PC-9 (cell line): ENCODE measurements at regions not wholly inside any gene's neighbourhood (a gene's known extent, or its start where the extent isn't known, plus 50 kb on each side); places are given as distances from the start of the nearest gene placed in this dataset.

Experiments
- CTCF ChIP-seq: fragments of 200-600 bp; sonication (generic); conservative IDR thresholded peaks from 2 replicates; pipeline ENCODE4 v1.6.1; 2017; ENCODE audit warnings: mixed run types, antibody characterized with exemption, mild to moderate bottlenecking, moderate library complexity
- EZH2 ChIP-seq: fragments of 200-600 bp; sonication (generic); IDR thresholded peaks from 2 replicates; pipeline ENCODE4 v1.8.0; 2017; ENCODE audit warnings: antibody characterized with exemption, low read depth

- TF ChIP-seq CTCF (no peak), EZH2 (no peak)
These were observed 125.3 kb downstream of the TWIST2 start for GRCh38 chr2:238973038-238973739.
